ENCODE measurements at regions not wholly inside any gene's neighbourhood (a gene's known extent, or its start where the extent isn't known, plus 50 kb on each side); places are given as distances from the start of the nearest gene placed in this dataset.

DNA sequence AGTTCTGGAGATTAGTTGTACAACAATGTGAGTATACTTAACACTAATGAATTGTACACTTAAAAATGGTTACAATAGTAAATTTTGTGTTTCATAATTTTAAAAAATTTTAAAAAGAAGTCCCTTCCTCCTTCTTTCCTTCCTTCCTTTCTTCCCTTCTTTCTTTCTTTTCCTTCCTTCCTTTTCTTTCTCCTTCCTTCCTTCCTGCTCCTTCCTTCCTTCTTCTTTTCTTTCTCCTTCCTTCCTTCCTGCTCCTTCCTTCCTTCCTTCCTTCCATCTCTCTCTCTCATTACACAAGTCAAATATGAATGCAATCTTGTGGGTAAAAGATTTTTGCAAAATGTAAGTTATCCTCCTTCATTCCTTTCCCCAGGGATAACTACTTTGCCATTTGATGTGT is 97.1 kb upstream of the TBCA start:
- H3K4me1 ChIP-seq, result no peaks in the 10 kb centered on the region
- H3K36me3 ChIP-seq, result no peaks in the 10 kb centered on the region
- no peak for DNase-seq (ENCODE audit: extremely low spot score in 2 of 2)
- H3K4me3 ChIP-seq, result no peak overlapping the region
- intact Hi-C loops (cut with DNase I), result no loop called here
- no peak for TF ChIP-seq POLR2A (IDR thresholded peaks at IDR 0.05)
- TF ChIP-seq POLR2AphosphoS5 (IDR thresholded peaks at IDR 0.05; ENCODE audit: insufficient read depth in 1 of 2, low read depth in 1 of 2), result no peak
- TF ChIP-seq, protein P1, sequence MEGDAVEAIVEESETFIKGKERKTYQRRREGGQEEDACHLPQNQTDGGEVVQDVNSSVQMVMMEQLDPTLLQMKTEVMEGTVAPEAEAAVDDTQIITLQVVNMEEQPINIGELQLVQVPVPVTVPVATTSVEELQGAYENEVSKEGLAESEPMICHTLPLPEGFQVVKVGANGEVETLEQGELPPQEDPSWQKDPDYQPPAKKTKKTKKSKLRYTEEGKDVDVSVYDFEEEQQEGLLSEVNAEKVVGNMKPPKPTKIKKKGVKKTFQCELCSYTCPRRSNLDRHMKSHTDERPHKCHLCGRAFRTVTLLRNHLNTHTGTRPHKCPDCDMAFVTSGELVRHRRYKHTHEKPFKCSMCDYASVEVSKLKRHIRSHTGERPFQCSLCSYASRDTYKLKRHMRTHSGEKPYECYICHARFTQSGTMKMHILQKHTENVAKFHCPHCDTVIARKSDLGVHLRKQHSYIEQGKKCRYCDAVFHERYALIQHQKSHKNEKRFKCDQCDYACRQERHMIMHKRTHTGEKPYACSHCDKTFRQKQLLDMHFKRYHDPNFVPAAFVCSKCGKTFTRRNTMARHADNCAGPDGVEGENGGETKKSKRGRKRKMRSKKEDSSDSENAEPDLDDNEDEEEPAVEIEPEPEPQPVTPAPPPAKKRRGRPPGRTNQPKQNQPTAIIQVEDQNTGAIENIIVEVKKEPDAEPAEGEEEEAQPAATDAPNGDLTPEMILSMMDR (IDR thresholded peaks at IDR 0.05), result no peak
- no peaks in the 10 kb centered on the region for H3K27me3 ChIP-seq
- no peak overlapping the region for H3K27ac ChIP-seq
- H3K9me3 ChIP-seq, result no peaks in the 10 kb centered on the region

DNA sequence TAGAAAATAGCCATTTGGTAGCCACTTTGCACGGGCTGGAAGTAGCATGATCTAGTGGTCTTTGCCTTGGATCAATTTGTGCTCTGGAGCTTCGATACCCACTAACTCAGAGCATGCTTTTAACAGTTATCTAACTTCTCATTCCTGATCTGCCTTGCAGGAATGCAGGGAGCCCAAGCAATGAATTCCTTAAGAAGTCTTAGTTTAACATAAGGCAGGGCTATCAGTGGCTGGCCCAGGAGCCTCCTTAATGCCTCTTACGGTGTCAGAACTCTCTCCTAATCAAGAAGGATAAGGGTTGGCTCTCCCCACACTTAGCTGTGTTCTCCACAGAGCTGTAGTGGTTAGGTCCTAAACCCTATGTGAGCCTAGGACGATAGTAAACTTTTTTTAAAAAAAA is 95.8 kb upstream of the TBCA start:
- H3K27ac ChIP-seq, result no peak overlapping the region
- H3K36me3 ChIP-seq, result no peaks in the 10 kb centered on the region
- intact Hi-C loops (cut with DNase I), result no loop called here
- H3K4me3 ChIP-seq, result no peak overlapping the region
- TF ChIP-seq, protein P1 (IDR thresholded peaks at IDR 0.05), result no peak
- TF ChIP-seq POLR2AphosphoS5 (IDR thresholded peaks at IDR 0.05; ENCODE audit: insufficient read depth in 1 of 2, low read depth in 1 of 2) (no peak), POLR2A (IDR thresholded peaks at IDR 0.05) (no peak)
- H3K27me3 ChIP-seq, result no peaks in the 10 kb centered on the region
- no peaks in the 10 kb centered on the region for H3K9me3 ChIP-seq
- DNase-seq (ENCODE audit: extremely low spot score in 2 of 2), result no peak
- no peaks in the 10 kb centered on the region for H3K4me1 ChIP-seq

DNA sequence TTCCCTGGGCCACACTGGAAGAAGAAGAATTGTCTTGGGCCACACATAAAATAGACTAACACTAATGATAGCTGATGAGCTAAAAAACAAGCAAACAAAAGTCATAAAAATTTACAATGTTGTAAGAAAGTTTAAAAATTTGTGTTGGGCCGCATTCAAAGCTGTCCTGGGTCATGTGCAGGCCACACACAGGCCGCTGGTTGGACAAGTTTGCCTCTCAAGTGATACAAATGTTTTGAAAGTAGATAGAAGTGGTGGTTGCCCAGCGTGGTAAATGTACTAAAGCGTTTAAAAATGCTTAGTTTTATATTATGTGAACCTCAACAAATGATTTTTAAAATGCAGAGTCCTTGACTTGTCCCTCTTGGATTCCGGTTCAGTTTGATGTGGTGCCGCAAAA is 94.9 kb upstream of the TBCA start:
- DNase-seq (ENCODE audit: extremely low spot score in 2 of 2), result no peak
- Histone ChIP-seq H3K4me3 (no peak overlapping the region), H3K27me3 (no peaks in the 10 kb centered on the region), H3K9me3 (no peaks in the 10 kb centered on the region), H3K36me3 (no peaks in the 10 kb centered on the region), H3K27ac (no peak overlapping the region), H3K4me1 (no peaks in the 10 kb centered on the region)
- TF ChIP-seq, protein P1 (IDR thresholded peaks at IDR 0.05), result no peak
- TF ChIP-seq POLR2A (IDR thresholded peaks at IDR 0.05), result no peak
- no peak for TF ChIP-seq POLR2AphosphoS5 (IDR thresholded peaks at IDR 0.05; ENCODE audit: insufficient read depth in 1 of 2, low read depth in 1 of 2)
- intact Hi-C loops (cut with DNase I), result no loop called here

DNA sequence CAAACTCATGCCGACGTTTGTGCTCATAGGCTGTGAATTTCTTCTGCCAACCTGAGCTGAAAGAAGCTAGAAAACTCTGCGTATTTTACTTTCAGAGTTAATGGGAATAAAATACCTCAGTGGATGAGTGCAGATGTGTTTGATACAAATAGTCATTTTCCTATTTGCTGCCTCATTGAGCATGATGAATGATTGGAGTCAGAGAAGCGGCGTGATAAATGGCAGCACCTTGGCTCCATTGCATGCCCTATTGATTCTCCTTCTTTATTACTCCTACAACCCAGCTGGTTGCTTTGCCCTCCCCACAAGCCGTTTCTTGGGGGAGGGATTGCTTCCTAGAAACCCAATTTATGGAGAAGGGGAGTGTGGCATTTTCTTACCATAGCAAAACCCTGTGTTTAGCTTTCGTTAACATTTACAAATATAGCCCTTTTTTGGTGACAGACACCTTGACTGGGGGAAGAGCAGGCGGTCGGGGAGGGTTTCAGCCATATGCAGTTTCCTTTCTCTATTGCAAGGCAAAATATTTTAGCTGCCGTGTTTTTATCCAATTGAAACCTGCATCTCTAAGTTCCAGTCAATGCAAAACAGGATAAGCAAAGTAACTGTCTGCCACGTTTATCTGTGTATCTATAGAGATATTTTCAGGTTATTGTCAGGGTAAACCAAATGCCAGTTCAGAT is 93.1 kb upstream of the TBCA start:
- no peak for DNase-seq (ENCODE audit: extremely low spot score in 2 of 2)
- TF ChIP-seq, protein P1 (IDR thresholded peaks at IDR 0.05), result no peak
- TF ChIP-seq POLR2AphosphoS5 (IDR thresholded peaks at IDR 0.05; ENCODE audit: insufficient read depth in 1 of 2, low read depth in 1 of 2) (no peak), POLR2A (IDR thresholded peaks at IDR 0.05) (no peak)
- H3K4me1 ChIP-seq, result no peaks in the 10 kb centered on the region
- H3K9me3 ChIP-seq, result no peaks in the 10 kb centered on the region
- H3K36me3 ChIP-seq, result no peaks in the 10 kb centered on the region
- no peak overlapping the region for H3K27ac ChIP-seq
- no peaks in the 10 kb centered on the region for H3K27me3 ChIP-seq
- intact Hi-C loops (cut with DNase I), result no loop called here
- H3K4me3 ChIP-seq, result no peak overlapping the region

DNA sequence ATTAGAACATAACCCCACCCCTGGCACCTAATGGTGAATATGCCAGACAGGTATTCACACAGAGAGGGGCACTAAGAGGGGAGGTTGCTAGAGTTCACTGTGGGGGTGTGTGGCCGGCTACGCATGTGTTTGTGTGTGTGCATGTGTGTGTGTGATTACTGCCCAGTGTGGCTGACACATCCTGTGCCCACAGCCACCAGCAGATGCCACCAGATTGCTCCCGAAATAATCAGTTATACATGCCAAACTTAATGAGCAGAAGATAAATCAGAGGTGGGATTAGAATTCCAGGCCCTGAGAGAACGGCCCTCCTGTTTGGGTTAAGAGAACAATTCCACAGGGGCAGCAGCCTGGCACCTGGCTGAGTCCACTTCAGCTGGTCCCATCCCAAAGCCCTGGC is 91.8 kb upstream of the TBCA start:
- no peak for DNase-seq (ENCODE audit: extremely low spot score in 2 of 2)
- Histone ChIP-seq H3K36me3 (no peaks in the 10 kb centered on the region), H3K9me3 (no peaks in the 10 kb centered on the region), H3K4me3 (no peak overlapping the region), H3K27me3 (no peaks in the 10 kb centered on the region), H3K27ac (no peak overlapping the region), H3K4me1 (no peaks in the 10 kb centered on the region)
- intact Hi-C loops (cut with DNase I), result no loop called here
- TF ChIP-seq, protein P1 (IDR thresholded peaks at IDR 0.05), result no peak
- TF ChIP-seq POLR2AphosphoS5 (IDR thresholded peaks at IDR 0.05; ENCODE audit: insufficient read depth in 1 of 2, low read depth in 1 of 2), result no peak
- TF ChIP-seq POLR2A (IDR thresholded peaks at IDR 0.05), result no peak

Measured in vagina (tissue), 2 donors.